Suprapubic skin (tissue), 4 donors: ENCODE measurements at regions not wholly inside any gene's neighbourhood (a gene's known extent, or its start where the extent isn't known, plus 50 kb on each side); places are given as distances from the start of the nearest gene placed in this dataset.

ENCODE experiments used
- POLR2A ChIP-seq, 2 donors: fragments of 450-650 bp; IDR thresholded peaks; one replicate each; pipeline ENCODE4 v1.6.1; 2017; ENCODE audit warnings: antibody characterized with exemption in 2 of 2, mild to moderate bottlenecking in 2 of 2, moderate library complexity in 2 of 2
- POLR2AphosphoS5 ChIP-seq, 3 donors: sonication (generic); formaldehyde crosslinking; IDR thresholded peaks; one replicate each; pipeline ENCODE4 v1.6.1; 2017; ENCODE audit warnings: antibody characterized with exemption in 3 of 3

DNA sequence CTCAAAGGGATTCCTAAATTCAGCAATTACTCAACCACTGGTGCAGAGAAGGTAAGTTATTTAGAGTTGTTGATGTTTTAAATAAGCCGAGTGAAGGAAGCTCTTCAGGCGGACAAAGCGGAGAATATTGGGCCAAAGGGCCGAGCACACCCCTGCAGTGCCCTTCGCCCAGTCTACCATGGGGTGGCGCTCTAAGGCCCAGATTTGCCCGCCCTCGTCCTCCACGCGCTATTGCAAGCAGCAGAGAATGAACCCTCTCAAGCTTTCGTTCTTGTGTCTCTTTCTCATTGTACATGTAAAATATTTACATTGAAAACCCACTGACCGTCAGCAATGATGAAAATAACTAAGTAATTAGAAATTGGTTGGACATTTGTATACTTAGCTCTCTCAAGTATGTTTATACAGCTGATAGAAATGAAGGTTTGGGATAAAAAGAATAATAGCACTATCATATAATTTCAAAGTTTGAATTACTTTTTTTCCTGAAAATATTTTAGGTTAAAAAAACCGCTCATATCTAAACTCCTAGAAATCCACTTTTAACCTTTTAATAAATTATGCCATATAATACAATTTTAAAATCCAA lies 195.0 kb upstream of the CEP162 start:
- TF ChIP-seq POLR2A (IDR thresholded peaks at IDR 0.05) (no peak), POLR2AphosphoS5 (IDR thresholded peaks at IDR 0.05) (no peak)
